ENCODE measurements at regions not wholly inside any gene's neighbourhood (a gene's known extent, or its start where the extent isn't known, plus 50 kb on each side); places are given as distances from the start of the nearest gene placed in this dataset.
"Not testable (repeated sequence)": the region's sequence is repeated elsewhere in the genome, so short reads cannot be mapped to it uniquely, and the experiment has no call there.

DNA sequence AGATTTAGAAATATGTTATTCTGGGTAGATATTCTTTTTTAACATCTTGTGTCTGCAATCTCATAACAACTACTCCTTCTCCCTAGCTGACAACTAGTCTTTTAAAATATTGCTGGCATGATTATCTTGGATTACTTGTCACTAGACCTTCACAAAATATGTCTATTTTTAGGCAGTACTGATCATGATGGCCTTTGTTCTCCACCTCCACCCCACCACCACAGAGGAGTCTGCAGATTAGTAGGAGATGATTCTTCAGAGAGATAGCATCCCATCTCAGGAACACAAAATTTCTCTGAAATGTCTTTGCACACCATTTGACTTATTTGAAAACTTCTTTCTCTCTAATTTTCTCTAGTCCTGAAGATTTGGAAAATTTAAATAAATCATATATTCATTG lies 338.1 kb upstream of the SPHKAP start:
- no peak overlapping the region for H2BK12ac ChIP-seq (ENCODE audit: low read length)
- no peak overlapping the region for H3K4ac ChIP-seq (ENCODE audit: low read depth, low read length)
- no peaks in the 10 kb centered on the region for H3K79me1 ChIP-seq (ENCODE audit: low read length)
- no peaks in the 10 kb centered on the region for H3K79me2 ChIP-seq (ENCODE audit: control insufficient read depth, insufficient read depth, low read length, poor library complexity)
- DNase-seq, result no peak
- no peaks in the 10 kb centered on the region for H3K27me3 ChIP-seq (ENCODE audit: insufficient read depth, low read length)
- no peak overlapping the region for H3K4me3 ChIP-seq (ENCODE audit: low read depth, low read length)
- H4K8ac ChIP-seq (ENCODE audit: low read depth, low read length), result no peak overlapping the region
- H3K14ac ChIP-seq (ENCODE audit: low read length), result no peak overlapping the region
- no peaks in the 10 kb centered on the region for H3K9me3 ChIP-seq (ENCODE audit: insufficient read depth, low read depth, low read length)
- H3K4me2 ChIP-seq (ENCODE audit: low read length), result no peak overlapping the region
- H4K91ac ChIP-seq (ENCODE audit: low read depth, low read length), result no peak overlapping the region
- no peak overlapping the region for H3K27ac ChIP-seq (ENCODE audit: low read depth, low read length)
- H2AFZ ChIP-seq (ENCODE audit: insufficient read depth, low read length, poor library complexity), result no peak overlapping the region
- H2BK5ac ChIP-seq (ENCODE audit: low read depth, low read length, poor library complexity), result no peak overlapping the region
- H3K18ac ChIP-seq (ENCODE audit: low read length), result no peak overlapping the region
- H3K9ac ChIP-seq (ENCODE audit: low read length), result no peak overlapping the region
- H3K23ac ChIP-seq (ENCODE audit: low read length), result no peak overlapping the region
- no peak overlapping the region for H2AK5ac ChIP-seq (ENCODE audit: low read length)
- no peaks in the 10 kb centered on the region for H3K4me1 ChIP-seq (ENCODE audit: control insufficient read depth in 1 of 2, insufficient read depth in 2 of 2, low read length in 2 of 2)
- H3K36me3 ChIP-seq (ENCODE audit: control insufficient read depth in 1 of 2, insufficient read depth in 2 of 2, low read length in 2 of 2), result no peaks in the 10 kb centered on the region
- H2BK120ac ChIP-seq (ENCODE audit: insufficient read depth, low read length, poor library complexity), result no peak overlapping the region
- H4K12ac ChIP-seq (ENCODE audit: low read depth, low read length), result no peak overlapping the region

DNA sequence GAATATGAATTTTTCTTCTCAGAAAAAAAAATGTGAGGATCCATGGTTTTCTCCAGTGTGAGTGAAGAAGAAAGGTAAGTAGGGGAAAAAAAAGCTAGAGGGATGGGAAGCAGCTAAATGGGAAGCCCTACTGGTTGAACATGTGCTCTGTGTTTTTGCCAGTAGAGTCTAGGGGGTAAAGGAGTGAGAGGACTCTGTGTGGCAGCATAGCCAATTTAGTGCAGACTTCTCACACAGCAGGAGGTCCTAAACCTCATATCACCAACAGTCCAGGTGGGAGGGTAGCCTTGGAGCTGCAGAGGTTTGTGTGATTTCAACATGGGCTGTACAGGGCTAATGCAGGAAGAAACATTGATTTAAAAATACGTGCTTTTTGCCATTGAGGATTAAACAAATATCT lies 334.5 kb upstream of the SPHKAP start:
- Histone ChIP-seq H3K9ac (ENCODE audit: low read length) (no peak overlapping the region), H3K36me3 (ENCODE audit: control insufficient read depth in 1 of 2, insufficient read depth in 2 of 2, low read length in 2 of 2) (no peaks in the 10 kb centered on the region), H3K4me1 (ENCODE audit: control insufficient read depth in 1 of 2, insufficient read depth in 2 of 2, low read length in 2 of 2) (no peaks in the 10 kb centered on the region), H4K8ac (ENCODE audit: low read depth, low read length) (no peak overlapping the region), H3K27ac (ENCODE audit: low read depth, low read length) (no peak overlapping the region), H3K4me3 (ENCODE audit: low read depth, low read length) (no peak overlapping the region), H4K12ac (ENCODE audit: low read depth, low read length) (no peak overlapping the region), H3K79me1 (ENCODE audit: low read length) (no peaks in the 10 kb centered on the region), H3K27me3 (ENCODE audit: insufficient read depth, low read length) (no peaks in the 10 kb centered on the region), H3K14ac (ENCODE audit: low read length) (no peak overlapping the region), H2AFZ (ENCODE audit: insufficient read depth, low read length, poor library complexity) (no peak overlapping the region), H2BK5ac (ENCODE audit: low read depth, low read length, poor library complexity) (no peak overlapping the region), H3K9me3 (ENCODE audit: insufficient read depth, low read depth, low read length) (no peaks in the 10 kb centered on the region), H3K18ac (ENCODE audit: low read length) (no peak overlapping the region), H3K4me2 (ENCODE audit: low read length) (no peak overlapping the region), H3K79me2 (ENCODE audit: control insufficient read depth, insufficient read depth, low read length, poor library complexity) (no peaks in the 10 kb centered on the region), H2AK5ac (ENCODE audit: low read length) (no peak overlapping the region), H4K91ac (ENCODE audit: low read depth, low read length) (no peak overlapping the region), H3K4ac (ENCODE audit: low read depth, low read length) (no peak overlapping the region), H2BK120ac (ENCODE audit: insufficient read depth, low read length, poor library complexity) (no peak overlapping the region), H2BK12ac (ENCODE audit: low read length) (no peak overlapping the region), H3K23ac (ENCODE audit: low read length) (no peak overlapping the region)
- no CpG with 5 or more reads among the region's 1 CpG for WGBS (ENCODE audit: extremely low coverage, insufficient coverage, insufficient read length)
- no peak for DNase-seq

DNA sequence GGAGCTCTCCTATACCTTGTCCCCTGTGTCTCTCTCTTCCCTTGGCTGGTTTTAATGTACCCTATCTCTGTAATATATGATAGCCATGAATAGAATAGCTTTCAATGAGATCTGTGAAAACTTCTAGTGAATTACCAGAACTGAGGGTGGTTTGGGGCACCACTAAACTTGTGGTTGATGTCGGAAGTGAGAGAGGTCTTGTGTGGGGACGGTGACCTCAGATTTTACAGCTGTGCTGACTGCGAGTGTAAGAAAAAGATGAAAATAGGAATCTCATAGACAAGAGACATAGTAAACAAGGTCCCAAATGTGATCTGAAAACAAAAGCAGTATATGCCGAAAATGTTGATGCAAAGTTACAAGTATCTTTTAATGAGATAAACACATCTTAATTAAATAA lies 332.0 kb upstream of the SPHKAP start:
- H3K4ac ChIP-seq (ENCODE audit: low read depth, low read length); H3K9me3 ChIP-seq (ENCODE audit: insufficient read depth, low read depth, low read length); H3K4me1 ChIP-seq (ENCODE audit: control insufficient read depth in 1 of 2, insufficient read depth in 2 of 2, low read length in 2 of 2); H2BK120ac ChIP-seq (ENCODE audit: insufficient read depth, low read length, poor library complexity); H2AK5ac ChIP-seq (ENCODE audit: low read length); H2BK5ac ChIP-seq (ENCODE audit: low read depth, low read length, poor library complexity); H3K4me2 ChIP-seq (ENCODE audit: low read length); H3K9ac ChIP-seq (ENCODE audit: low read length); H3K36me3 ChIP-seq (ENCODE audit: control insufficient read depth in 1 of 2, insufficient read depth in 2 of 2, low read length in 2 of 2); H4K8ac ChIP-seq (ENCODE audit: low read depth, low read length); H3K23ac ChIP-seq (ENCODE audit: low read length); H2AFZ ChIP-seq (ENCODE audit: insufficient read depth, low read length, poor library complexity); H3K14ac ChIP-seq (ENCODE audit: low read length); H3K27ac ChIP-seq (ENCODE audit: low read depth, low read length); H3K18ac ChIP-seq (ENCODE audit: low read length); H4K12ac ChIP-seq (ENCODE audit: low read depth, low read length); H3K4me3 ChIP-seq (ENCODE audit: low read depth, low read length); H2BK12ac ChIP-seq (ENCODE audit: low read length); H3K79me1 ChIP-seq (ENCODE audit: low read length); H3K27me3 ChIP-seq (ENCODE audit: insufficient read depth, low read length); H4K91ac ChIP-seq (ENCODE audit: low read depth, low read length); DNase-seq; H3K79me2 ChIP-seq (ENCODE audit: control insufficient read depth, insufficient read depth, low read length, poor library complexity): not testable (repeated sequence)
- WGBS (ENCODE audit: extremely low coverage, insufficient coverage, insufficient read length), result no CpG with 5 or more reads among the region's 4 CpGs

DNA sequence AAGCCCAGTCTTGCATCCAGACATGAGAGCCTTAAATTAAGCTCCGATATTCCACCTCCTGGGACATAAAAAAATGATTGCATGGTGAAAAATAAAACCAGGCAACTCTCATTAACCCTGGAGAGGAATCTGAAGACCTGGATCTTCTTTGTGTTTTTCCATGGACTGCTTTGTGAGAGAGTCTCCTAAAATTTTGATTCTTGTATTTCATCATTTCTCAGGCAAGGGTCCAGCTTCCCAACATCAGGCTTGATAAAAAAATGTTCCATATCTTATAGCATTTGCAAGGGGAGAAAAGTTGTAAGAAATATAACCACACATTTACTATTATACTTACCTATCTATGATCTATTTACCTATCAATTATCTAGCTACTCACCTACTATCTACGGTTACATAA lies 327.5 kb upstream of the SPHKAP start:
- Histone ChIP-seq H3K9ac (ENCODE audit: low read length) (no peak overlapping the region), H3K4me1 (ENCODE audit: control insufficient read depth in 1 of 2, insufficient read depth in 2 of 2, low read length in 2 of 2) (no peaks in the 10 kb centered on the region), H3K4me2 (ENCODE audit: low read length) (no peak overlapping the region), H3K14ac (ENCODE audit: low read length) (no peak overlapping the region), H4K12ac (ENCODE audit: low read depth, low read length) (no peak overlapping the region), H4K8ac (ENCODE audit: low read depth, low read length) (no peak overlapping the region), H2BK12ac (ENCODE audit: low read length) (no peak overlapping the region), H2BK120ac (ENCODE audit: insufficient read depth, low read length, poor library complexity) (no peak overlapping the region), H3K18ac (ENCODE audit: low read length) (no peak overlapping the region), H2BK5ac (ENCODE audit: low read depth, low read length, poor library complexity) (no peak overlapping the region), H3K27ac (ENCODE audit: low read depth, low read length) (no peak overlapping the region), H3K4ac (ENCODE audit: low read depth, low read length) (no peak overlapping the region), H3K36me3 (ENCODE audit: control insufficient read depth in 1 of 2, insufficient read depth in 2 of 2, low read length in 2 of 2) (no peaks in the 10 kb centered on the region), H2AFZ (ENCODE audit: insufficient read depth, low read length, poor library complexity) (no peak overlapping the region), H3K79me2 (ENCODE audit: control insufficient read depth, insufficient read depth, low read length, poor library complexity) (no peaks in the 10 kb centered on the region), H2AK5ac (ENCODE audit: low read length) (no peak overlapping the region), H3K27me3 (ENCODE audit: insufficient read depth, low read length) (no peaks in the 10 kb centered on the region), H3K23ac (ENCODE audit: low read length) (no peak overlapping the region), H4K91ac (ENCODE audit: low read depth, low read length) (no peak overlapping the region), H3K79me1 (ENCODE audit: low read length) (no peaks in the 10 kb centered on the region), H3K4me3 (ENCODE audit: low read depth, low read length) (no peak overlapping the region), H3K9me3 (ENCODE audit: insufficient read depth, low read depth, low read length) (no peaks in the 10 kb centered on the region)
- no peak for DNase-seq
- no CpG with 5 or more reads among the region's 2 CpGs for WGBS (ENCODE audit: extremely low coverage, insufficient coverage, insufficient read length)

DNA sequence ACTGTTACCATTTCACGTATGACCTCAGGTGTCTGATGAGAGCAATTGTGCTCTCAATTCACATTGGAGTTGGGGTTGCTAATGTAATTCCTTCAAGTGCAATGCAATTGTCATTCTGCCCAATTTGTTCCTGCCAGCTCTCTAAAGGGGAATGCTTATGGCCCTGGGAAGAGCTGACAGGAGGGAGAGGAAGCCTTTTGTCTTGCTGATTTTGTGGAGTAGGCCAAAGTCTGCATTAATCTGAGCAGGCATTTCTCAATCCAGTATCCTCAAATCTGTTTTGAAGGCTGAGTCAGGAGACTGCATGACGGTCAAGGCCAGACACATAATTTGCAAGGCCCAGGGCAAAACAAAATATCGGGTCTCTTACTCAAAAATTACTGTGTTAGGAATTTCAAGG lies 326.4 kb upstream of the SPHKAP start:
- Histone ChIP-seq H3K27me3 (ENCODE audit: insufficient read depth, low read length) (no peaks in the 10 kb centered on the region), H3K23ac (ENCODE audit: low read length) (no peak overlapping the region), H3K9me3 (ENCODE audit: insufficient read depth, low read depth, low read length) (no peaks in the 10 kb centered on the region), H2AK5ac (ENCODE audit: low read length) (no peak overlapping the region), H4K91ac (ENCODE audit: low read depth, low read length) (no peak overlapping the region), H3K79me2 (ENCODE audit: control insufficient read depth, insufficient read depth, low read length, poor library complexity) (no peaks in the 10 kb centered on the region), H3K4ac (ENCODE audit: low read depth, low read length) (no peak overlapping the region), H3K18ac (ENCODE audit: low read length) (no peak overlapping the region), H4K8ac (ENCODE audit: low read depth, low read length) (no peak overlapping the region), H3K27ac (ENCODE audit: low read depth, low read length) (no peak overlapping the region), H3K14ac (ENCODE audit: low read length) (no peak overlapping the region), H2BK120ac (ENCODE audit: insufficient read depth, low read length, poor library complexity) (no peak overlapping the region), H2BK12ac (ENCODE audit: low read length) (no peak overlapping the region), H3K36me3 (ENCODE audit: control insufficient read depth in 1 of 2, insufficient read depth in 2 of 2, low read length in 2 of 2) (no peaks in the 10 kb centered on the region), H3K4me3 (ENCODE audit: low read depth, low read length) (no peak overlapping the region), H4K12ac (ENCODE audit: low read depth, low read length) (no peak overlapping the region), H3K4me2 (ENCODE audit: low read length) (no peak overlapping the region), H3K4me1 (ENCODE audit: control insufficient read depth in 1 of 2, insufficient read depth in 2 of 2, low read length in 2 of 2) (no peaks in the 10 kb centered on the region), H3K9ac (ENCODE audit: low read length) (no peak overlapping the region), H2AFZ (ENCODE audit: insufficient read depth, low read length, poor library complexity) (no peak overlapping the region), H2BK5ac (ENCODE audit: low read depth, low read length, poor library complexity) (no peak overlapping the region), H3K79me1 (ENCODE audit: low read length) (no peaks in the 10 kb centered on the region)
- no peak for DNase-seq
- no CpG with 5 or more reads among the region's 3 CpGs for WGBS (ENCODE audit: extremely low coverage, insufficient coverage, insufficient read length)

Measured in trophoblast cell (in vitro differentiated cells and primary cell).